ENCODE measurements at regions not wholly inside any gene's neighbourhood (a gene's known extent, or its start where the extent isn't known, plus 50 kb on each side); places are given as distances from the start of the nearest gene placed in this dataset.

DNA sequence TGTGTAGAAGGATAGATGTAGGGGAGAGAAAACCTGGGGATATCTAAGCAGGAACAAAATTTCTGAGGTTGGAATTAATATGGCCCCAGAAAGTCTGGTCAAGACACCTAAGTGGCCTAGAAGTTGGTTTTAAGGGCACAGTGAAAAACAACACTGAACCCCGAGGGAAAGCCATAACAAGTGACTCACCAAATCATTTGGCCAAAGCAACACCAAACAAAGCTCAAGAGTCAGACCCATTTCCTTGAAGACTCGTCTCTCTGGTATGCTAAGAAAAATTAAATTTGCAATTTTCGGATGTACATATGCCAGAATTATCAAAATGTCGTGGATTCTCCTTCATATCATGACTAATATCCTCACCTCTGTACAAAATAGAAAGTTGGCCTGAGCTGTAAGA, 162.9 kb downstream of the SMIM20 start:
- Histone ChIP-seq H3K27me3 (no peaks in the 10 kb centered on the region), H4K20me1 (no peaks in the 10 kb centered on the region), H3K9me3 (replicated peaks in 1 of 11) (peaks cover 0 to 18% (median 9%) of the 10 kb centered on the region in 11 experiments; a peak in 13 of 22 replicates), H3K9ac (peak overlapping the region in 7 of 11 experiments; percentile 16 to 88 (median 69); a peak in 11 of 22 replicates), H3K4me3 (0 out of 20 replicates have a peak overlapping the region, but pooled peaks of 1 of the 10 experiments have one; percentile 2), H3K27ac (peak overlapping the region in 9 of 11 experiments; percentile 5 to 99 (median 86); a peak in 15 of 22 replicates), H3K4me1 (peaks cover 0 to 98% (median 37%) of the 10 kb centered on the region in 10 experiments; a peak in 15 of 20 replicates), H3K4me2 (peak overlapping the region in 7 of 11 experiments; percentile 10 to 82 (median 71); a peak in 13 of 22 replicates), H3K36me3 (no peaks in the 10 kb centered on the region)
- TF ChIP-seq Cebpa-rat (IDR thresholded peaks at IDR 0.05) = no peak

DNA sequence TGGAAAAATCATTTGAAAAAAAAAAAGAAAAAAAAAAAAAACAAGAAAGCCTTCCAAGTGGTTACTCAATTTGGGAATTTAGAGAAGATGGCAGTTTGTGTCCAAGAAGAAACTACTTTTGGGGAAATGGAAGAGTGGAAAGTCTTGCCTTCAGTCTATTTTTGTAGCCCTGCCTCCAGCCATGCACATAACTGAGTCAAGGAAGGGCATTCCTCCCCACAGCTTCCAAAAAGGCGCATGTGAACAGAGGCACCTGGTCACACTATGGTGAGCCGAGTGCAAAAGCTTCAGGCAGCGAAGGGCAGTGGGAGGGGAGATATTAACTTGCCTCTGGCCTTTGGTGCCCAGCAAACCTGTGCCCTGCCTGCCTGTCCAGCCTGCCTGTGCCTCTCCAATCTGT, 163.7 kb downstream of the SMIM20 start:
- peaks cover 0 to 18% (median 9%) of the 10 kb centered on the region in 11 experiments; a peak in 13 of 22 replicates for H3K9me3 ChIP-seq (replicated peaks in 1 of 11)
- no peaks in the 10 kb centered on the region for H3K27me3 ChIP-seq
- H3K27ac ChIP-seq = peak overlapping the region in 6 of 11 experiments; percentile 68 to 99 (median 92); a peak in 11 of 22 replicates
- H3K4me1 ChIP-seq = peaks cover 0 to 98% (median 39%) of the 10 kb centered on the region in 10 experiments; a peak in 15 of 20 replicates
- peak overlapping the region in 5 of 11 experiments; percentile 36 to 82 (median 77); a peak in 9 of 22 replicates for H3K4me2 ChIP-seq
- H3K36me3 ChIP-seq = no peaks in the 10 kb centered on the region
- no peaks in the 10 kb centered on the region for H4K20me1 ChIP-seq
- TF ChIP-seq Cebpa-rat (IDR thresholded peaks at IDR 0.05) = no peak
- no peak overlapping the region for H3K4me3 ChIP-seq
- H3K9ac ChIP-seq = peak overlapping the region in 3 of 11 experiments; percentile 83 to 88 (median 86); a peak in 5 of 22 replicates

DNA sequence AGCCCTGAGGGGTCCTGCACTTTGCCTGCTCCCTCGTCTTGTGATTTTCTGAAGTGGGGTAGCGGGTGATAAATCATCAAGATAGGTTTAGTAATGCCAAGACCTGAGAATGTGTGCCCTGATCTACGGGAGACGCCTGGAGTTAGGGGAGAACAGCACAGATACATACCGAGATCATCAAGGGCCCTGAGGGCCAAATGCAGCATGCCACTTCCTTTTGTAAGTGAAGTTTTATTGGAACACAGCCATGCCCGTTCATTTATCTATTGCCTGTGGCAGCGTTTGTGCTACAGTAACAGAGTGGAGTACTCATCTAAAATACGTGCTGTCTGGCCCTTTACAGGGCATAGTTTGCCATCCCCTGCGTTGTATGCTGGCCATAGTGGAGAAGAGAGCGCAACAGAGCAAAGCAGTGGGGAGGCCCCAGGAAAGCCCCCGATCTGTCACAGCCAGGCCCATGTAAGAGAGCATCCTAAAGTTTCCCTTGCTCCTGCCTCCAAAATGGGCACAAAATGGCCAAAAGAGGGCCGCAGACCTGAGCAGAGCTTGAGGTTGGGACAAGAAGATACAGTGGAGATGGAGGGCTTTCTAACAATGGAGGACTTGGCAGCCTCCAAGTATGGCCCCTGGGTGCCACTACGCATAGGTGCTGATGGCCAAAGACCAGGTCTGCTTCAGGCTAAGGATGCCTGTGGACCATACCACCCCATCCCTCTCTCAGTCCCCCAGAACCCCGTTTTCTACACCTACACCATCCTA, 167.0 kb downstream of the SMIM20 start:
- Histone ChIP-seq H3K9me3 (replicated peaks in 1 of 11) (peaks cover 0 to 18% (median 9%) of the 10 kb centered on the region in 11 experiments; a peak in 13 of 22 replicates), H3K4me3 (no peak overlapping the region), H3K27me3 (no peaks in the 10 kb centered on the region), H3K9ac (peak overlapping the region in 3 of 11 experiments; percentile 54 to 69 (median 59); a peak in 4 of 22 replicates), H3K27ac (peak overlapping the region in 4 of 11 experiments; percentile 62 to 99 (median 86); a peak in 9 of 22 replicates), H3K4me1 (peaks cover 0 to 98% (median 19%) of the 10 kb centered on the region in 10 experiments; a peak in 13 of 20 replicates), H3K4me2 (peak overlapping the region in 5 of 11 experiments; percentile 39 to 82 (median 71); a peak in 9 of 22 replicates), H4K20me1 (no peaks in the 10 kb centered on the region), H3K36me3 (no peaks in the 10 kb centered on the region)
- TF ChIP-seq Cebpa-rat (IDR thresholded peaks at IDR 0.05) = no peak

GRCh38 chr4:26081795-26082498, 167.9 kb downstream of the SMIM20 start:
- no peak for TF ChIP-seq Cebpa-rat (IDR thresholded peaks at IDR 0.05)
- no peaks in the 10 kb centered on the region for H3K36me3 ChIP-seq
- no peak overlapping the region for H3K4me3 ChIP-seq
- H3K4me2 ChIP-seq = peak overlapping the region in 5 of 11 experiments; percentile 39 to 82 (median 71); a peak in 9 of 22 replicates
- peaks cover 0 to 14% (median 3%) of the 10 kb centered on the region in 11 experiments; a peak in 12 of 22 replicates for H3K9me3 ChIP-seq (replicated peaks in 1 of 11)
- H3K27me3 ChIP-seq = no peaks in the 10 kb centered on the region
- H3K27ac ChIP-seq = peak overlapping the region in 4 of 11 experiments; percentile 62 to 99 (median 86); a peak in 7 of 22 replicates
- H3K4me1 ChIP-seq = peaks cover 0 to 100% (median 11%) of the 10 kb centered on the region in 10 experiments; a peak in 10 of 20 replicates
- no peaks in the 10 kb centered on the region for H4K20me1 ChIP-seq
- peak overlapping the region in 3 of 11 experiments; percentile 54 to 69 (median 59); a peak in 6 of 22 replicates for H3K9ac ChIP-seq

DNA sequence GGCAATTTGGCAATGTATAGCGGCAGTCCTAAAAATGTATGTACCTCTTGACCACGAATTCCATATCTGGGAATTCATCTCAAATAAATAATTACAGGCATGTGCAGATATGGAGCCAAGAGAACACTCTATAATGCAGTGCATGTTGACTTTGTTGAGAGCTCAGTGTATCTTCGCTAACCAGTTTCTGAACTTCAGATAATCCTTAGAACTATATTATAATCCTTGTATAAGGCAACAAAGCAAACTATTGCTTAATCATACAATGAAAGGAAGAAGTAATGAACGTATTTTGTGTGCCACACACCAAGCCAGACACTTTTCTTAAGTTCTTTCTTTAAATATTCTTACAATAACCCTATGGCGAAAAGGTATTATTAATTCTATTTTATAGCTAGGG, 168.5 kb downstream of the SMIM20 start:
- Histone ChIP-seq H3K9me3 (replicated peaks in 1 of 11) (peaks cover 0 to 7% (median 0%) of the 10 kb centered on the region in 11 experiments; a peak in 2 of 22 replicates), H3K4me3 (no peak overlapping the region), H3K4me2 (peak overlapping the region in 4 of 11 experiments; percentile 42 to 82 (median 76); a peak in 8 of 22 replicates), H4K20me1 (no peaks in the 10 kb centered on the region), H3K4me1 (peaks cover 0 to 100% (median 8%) of the 10 kb centered on the region in 10 experiments; a peak in 10 of 20 replicates), H3K9ac (peak overlapping the region in 3 of 11 experiments; percentile 54 to 69 (median 59); a peak in 5 of 22 replicates), H3K27me3 (no peaks in the 10 kb centered on the region), H3K27ac (peak overlapping the region in 4 of 11 experiments; percentile 62 to 99 (median 86); a peak in 7 of 22 replicates), H3K36me3 (no peaks in the 10 kb centered on the region)
- TF ChIP-seq Cebpa-rat (IDR thresholded peaks at IDR 0.05) = no peak

DNA sequence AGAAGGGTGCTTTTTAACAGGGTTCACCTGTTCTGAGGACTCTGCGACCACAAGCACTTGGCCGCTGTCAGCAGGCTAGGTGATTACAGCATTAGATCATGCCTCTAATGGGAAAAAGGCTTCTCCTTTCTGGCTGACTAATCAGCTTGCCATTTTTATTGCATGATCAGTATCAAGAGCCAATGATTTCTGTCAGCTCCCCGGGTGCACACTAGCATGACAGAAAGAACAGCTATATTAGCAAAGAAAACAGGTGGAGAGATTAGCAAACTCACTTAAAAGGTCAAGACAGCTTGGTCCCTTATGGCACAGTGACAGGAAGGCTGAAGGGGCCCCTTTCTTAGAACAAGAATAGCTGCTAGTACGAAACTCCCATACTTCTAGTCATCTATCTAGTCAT, 170.0 kb downstream of the SMIM20 start:
- Histone ChIP-seq H3K4me1 (peaks cover 9 to 100% (median 19%) of the 10 kb centered on the region in 10 experiments), H3K36me3 (no peaks in the 10 kb centered on the region), H4K20me1 (no peaks in the 10 kb centered on the region), H3K9me3 (replicated peaks in 1 of 11) (no peaks in the 10 kb centered on the region), H3K9ac (no peak overlapping the region), H3K27ac (peak overlapping the region in 2 of 11 experiments; percentile 95 to 99; a peak in 5 of 22 replicates), H3K4me2 (peak overlapping the region in 3 of 11 experiments; percentile 71 to 82 (median 82); a peak in 6 of 22 replicates), H3K4me3 (no peak overlapping the region), H3K27me3 (no peaks in the 10 kb centered on the region)
- no peak for TF ChIP-seq Cebpa-rat (IDR thresholded peaks at IDR 0.05)

- Histone ChIP-seq H3K9ac (no peak overlapping the region), H4K20me1 (no peaks in the 10 kb centered on the region), H3K27me3 (no peaks in the 10 kb centered on the region), H3K4me3 (no peak overlapping the region), H3K27ac (peak overlapping the region in 2 of 11 experiments; percentile 26 to 99; a peak in 4 of 22 replicates), H3K4me2 (peak overlapping the region in 3 of 11 experiments; percentile 71 to 82 (median 82); a peak in 6 of 22 replicates), H3K36me3 (no peaks in the 10 kb centered on the region), H3K9me3 (replicated peaks in 1 of 11) (no peaks in the 10 kb centered on the region), H3K4me1 (peaks cover 10 to 100% (median 22%) of the 10 kb centered on the region in 10 experiments)
- TF ChIP-seq Cebpa-rat (IDR thresholded peaks at IDR 0.05) = no peak
These were observed 170.4 kb downstream of the SMIM20 start for GRCh38 chr4:26084414-26084813.

GRCh38 chr4:26085551-26085950, 171.5 kb downstream of the SMIM20 start:
- H3K9ac ChIP-seq = 0 out of 22 replicates have a peak overlapping the region, but pooled peaks of 1 of the 11 experiments have one; percentile 4
- H3K36me3 ChIP-seq = peaks cover 0 to 2% (median 0%) of the 10 kb centered on the region in 11 experiments; a peak in 2 of 22 replicates
- no peak overlapping the region for H3K4me3 ChIP-seq
- H3K4me1 ChIP-seq = peaks cover 10 to 96% (median 22%) of the 10 kb centered on the region in 10 experiments
- H3K4me2 ChIP-seq = peak overlapping the region in 3 of 11 experiments; percentile 71 to 82 (median 82); a peak in 5 of 22 replicates
- no peaks in the 10 kb centered on the region for H3K27me3 ChIP-seq
- peak overlapping the region in 2 of 11 experiments; percentile 26 to 99; a peak in 3 of 22 replicates for H3K27ac ChIP-seq
- no peaks in the 10 kb centered on the region for H4K20me1 ChIP-seq
- no peak for TF ChIP-seq Cebpa-rat (IDR thresholded peaks at IDR 0.05)
- H3K9me3 ChIP-seq (replicated peaks in 1 of 11) = peaks cover 6 to 10% (median 9%) of the 10 kb centered on the region in 11 experiments
